Activated B cell treated with CpG ODN at 0.5 μM for 24 hours (primary cell): ENCODE measurements at regions not wholly inside any gene's neighbourhood (a gene's known extent, or its start where the extent isn't known, plus 50 kb on each side); places are given as distances from the start of the nearest gene placed in this dataset.

ENCODE experiments used
- ATAC-seq: fragments of 200-7000 bp; cut with Tn5 transposase; one replicate; pipeline ENCODE4 v1.10.0; 2021; ENCODE audit warnings: low read depth, mild to moderate bottlenecking, moderate library complexity
- CTCF ChIA-PET: fragments of 350-600 bp; sonication (Branson Sonifier 250); formaldehyde crosslinking; loops from one replicate; lab custom pipeline; 2021; ENCODE audit warnings: antibody characterized with exemption; lab: Charles Lee
- POLR2A ChIA-PET: fragments of 350-600 bp; sonication (Branson Sonifier 250); formaldehyde crosslinking; loops from one replicate; lab custom pipeline; 2021; ENCODE audit warnings: antibody characterized with exemption; lab: Charles Lee
- DNase-seq: peaks from one replicate; pipeline ENCODE4 v3.0.0; 2022
- H3K27ac Mint-ChIP-seq: one replicate; pipeline ENCODE4 v1.8.0; 2020; ENCODE audit warnings: mixed read lengths
- H3K27me3 Mint-ChIP-seq: one replicate; pipeline ENCODE4 v1.8.0; 2021; ENCODE audit warnings: mixed read lengths
- H3K36me3 Mint-ChIP-seq: one replicate; pipeline ENCODE4 v1.8.0; 2021; ENCODE audit warnings: low read depth, mixed read lengths
- H3K4me1 Mint-ChIP-seq: one replicate; pipeline ENCODE4 v1.8.0; 2021; ENCODE audit warnings: mixed read lengths
- H3K4me3 Mint-ChIP-seq: one replicate; pipeline ENCODE4 v1.8.0; 2020; ENCODE audit warnings: mild to moderate bottlenecking, mixed read lengths
- H3K9me3 Mint-ChIP-seq: one replicate; pipeline ENCODE4 v1.8.0; 2020; ENCODE audit warnings: mixed read lengths
- intact Hi-C: fragments of 100-400 bp; cut with micrococcal nuclease; formaldehyde crosslinking; loops from one replicate; pipeline ENCODE4 v1.15.1; 2024
- TF ChIP-seq, protein P1 (sequence below): fragments of 200-600 bp; IDR thresholded peaks from one replicate; pipeline ENCODE4 v1.8.0; 2022; ENCODE audit warnings: antibody characterized with exemption, mild to moderate bottlenecking

DNA sequence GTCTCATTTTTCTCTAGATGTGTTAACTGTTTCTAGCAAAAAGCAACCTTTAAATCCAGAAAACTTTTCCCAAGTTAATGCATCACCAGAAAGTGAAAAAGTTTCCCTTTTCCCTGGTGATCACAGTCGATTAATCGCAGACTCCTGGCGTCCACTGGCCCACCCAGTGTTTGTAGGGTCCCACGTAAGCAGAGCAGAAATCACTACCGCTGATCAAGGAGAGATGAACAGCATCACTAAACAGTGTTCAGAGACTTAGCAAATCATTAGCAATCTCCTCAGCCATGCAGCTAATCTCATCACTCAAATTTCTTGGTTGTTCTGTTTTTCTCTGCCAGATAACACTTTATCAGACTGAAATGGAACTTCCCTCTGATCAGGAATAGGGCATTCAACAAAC, 184.2 kb downstream of the EFNB2 start:
- ChIA-PET CTCF (no interaction called here), POLR2A (no interaction called here)
- TF ChIP-seq, protein P1, sequence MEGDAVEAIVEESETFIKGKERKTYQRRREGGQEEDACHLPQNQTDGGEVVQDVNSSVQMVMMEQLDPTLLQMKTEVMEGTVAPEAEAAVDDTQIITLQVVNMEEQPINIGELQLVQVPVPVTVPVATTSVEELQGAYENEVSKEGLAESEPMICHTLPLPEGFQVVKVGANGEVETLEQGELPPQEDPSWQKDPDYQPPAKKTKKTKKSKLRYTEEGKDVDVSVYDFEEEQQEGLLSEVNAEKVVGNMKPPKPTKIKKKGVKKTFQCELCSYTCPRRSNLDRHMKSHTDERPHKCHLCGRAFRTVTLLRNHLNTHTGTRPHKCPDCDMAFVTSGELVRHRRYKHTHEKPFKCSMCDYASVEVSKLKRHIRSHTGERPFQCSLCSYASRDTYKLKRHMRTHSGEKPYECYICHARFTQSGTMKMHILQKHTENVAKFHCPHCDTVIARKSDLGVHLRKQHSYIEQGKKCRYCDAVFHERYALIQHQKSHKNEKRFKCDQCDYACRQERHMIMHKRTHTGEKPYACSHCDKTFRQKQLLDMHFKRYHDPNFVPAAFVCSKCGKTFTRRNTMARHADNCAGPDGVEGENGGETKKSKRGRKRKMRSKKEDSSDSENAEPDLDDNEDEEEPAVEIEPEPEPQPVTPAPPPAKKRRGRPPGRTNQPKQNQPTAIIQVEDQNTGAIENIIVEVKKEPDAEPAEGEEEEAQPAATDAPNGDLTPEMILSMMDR: no peak
- Mint-ChIP-seq H3K9me3 (no peaks in the 10 kb centered on the region), H3K4me1 (no peaks in the 10 kb centered on the region), H3K36me3 (no peaks in the 10 kb centered on the region), H3K27me3 (peaks cover 6% of the 10 kb centered on the region), H3K27ac (no peak overlapping the region), H3K4me3 (no peak overlapping the region)
- intact Hi-C loops: no loop called here
- DNase-seq (no peak), ATAC-seq (no peak)

DNA sequence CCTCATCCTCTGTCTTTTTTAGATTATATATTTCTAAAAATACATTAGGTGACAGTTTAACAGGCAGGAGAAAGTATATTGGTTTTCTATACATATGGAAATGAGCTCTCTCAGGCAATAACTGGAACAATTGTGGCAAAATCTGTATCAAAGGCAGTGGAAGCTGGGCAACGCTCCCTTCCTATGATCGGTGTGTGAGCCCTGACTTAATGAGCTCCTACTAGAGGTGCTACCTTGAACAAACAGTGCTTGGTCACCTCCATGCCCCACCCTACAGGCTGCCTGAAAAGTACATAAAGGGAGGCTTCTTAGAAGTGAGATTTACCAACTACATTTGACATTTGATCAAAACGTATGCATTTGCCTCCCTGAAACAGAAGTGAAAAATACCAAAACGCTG, 185.3 kb downstream of the EFNB2 start:
- no peaks in the 10 kb centered on the region for H3K36me3 Mint-ChIP-seq
- intact Hi-C loops: no loop called here
- H3K27me3 Mint-ChIP-seq: peaks cover 6% of the 10 kb centered on the region
- CTCF ChIA-PET: no interaction called here
- no peak overlapping the region for H3K4me3 Mint-ChIP-seq
- POLR2A ChIA-PET: no interaction called here
- no peak for ATAC-seq
- no peak overlapping the region for H3K27ac Mint-ChIP-seq
- TF ChIP-seq, protein P1: no peak
- no peak for DNase-seq
- H3K9me3 Mint-ChIP-seq: no peaks in the 10 kb centered on the region
- no peaks in the 10 kb centered on the region for H3K4me1 Mint-ChIP-seq

DNA sequence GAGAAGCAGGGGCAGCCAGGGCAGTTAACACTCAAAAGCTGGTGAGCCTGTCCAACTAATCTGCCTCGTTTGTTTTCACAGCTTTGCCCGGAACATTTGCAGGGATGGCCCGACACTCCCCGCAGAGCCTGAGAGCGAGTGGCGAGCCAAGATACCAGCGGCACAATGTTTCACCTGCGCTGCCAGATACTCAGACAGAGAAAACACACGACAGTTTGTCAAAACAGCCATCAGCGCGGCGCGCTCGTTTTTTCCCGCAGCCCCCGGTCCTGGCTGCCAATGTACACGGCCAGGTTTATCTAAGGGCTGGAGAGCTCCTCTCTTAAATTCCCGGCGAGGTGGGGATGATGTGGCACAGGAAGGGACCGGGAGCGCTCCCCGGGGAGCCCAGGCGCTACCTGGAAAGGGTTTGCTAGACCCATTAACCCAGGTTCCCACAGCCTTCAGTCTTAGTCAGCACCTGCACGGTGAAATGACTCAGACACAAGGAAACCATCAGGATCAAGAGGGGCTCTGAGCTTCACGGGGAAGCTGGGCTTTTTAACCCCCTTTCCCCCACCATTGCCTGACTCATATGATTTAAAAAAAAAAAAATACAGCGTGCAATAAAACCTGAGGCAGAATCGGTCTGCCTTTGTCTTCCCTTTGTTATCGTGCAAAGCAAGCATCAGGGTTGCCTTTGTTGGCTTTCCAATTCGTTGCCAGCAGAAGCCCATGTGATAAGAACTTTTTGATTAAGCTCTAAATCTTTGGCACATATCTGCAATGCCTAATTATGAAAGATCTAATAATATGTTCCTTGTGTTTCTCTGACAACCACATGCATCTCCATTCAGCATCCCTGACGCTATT, 186.2 kb downstream of the EFNB2 start:
- Mint-ChIP-seq H3K9me3 (no peaks in the 10 kb centered on the region), H3K4me3 (no peak overlapping the region), H3K36me3 (no peaks in the 10 kb centered on the region), H3K27me3 (peaks cover 6% of the 10 kb centered on the region), H3K4me1 (no peaks in the 10 kb centered on the region), H3K27ac (no peak overlapping the region)
- CTCF ChIA-PET: no interaction called here
- TF ChIP-seq, protein P1: no peak
- DNase-seq (no peak), ATAC-seq (no peak)
- POLR2A ChIA-PET: no interaction called here
- intact Hi-C loops: no loop called here

DNA sequence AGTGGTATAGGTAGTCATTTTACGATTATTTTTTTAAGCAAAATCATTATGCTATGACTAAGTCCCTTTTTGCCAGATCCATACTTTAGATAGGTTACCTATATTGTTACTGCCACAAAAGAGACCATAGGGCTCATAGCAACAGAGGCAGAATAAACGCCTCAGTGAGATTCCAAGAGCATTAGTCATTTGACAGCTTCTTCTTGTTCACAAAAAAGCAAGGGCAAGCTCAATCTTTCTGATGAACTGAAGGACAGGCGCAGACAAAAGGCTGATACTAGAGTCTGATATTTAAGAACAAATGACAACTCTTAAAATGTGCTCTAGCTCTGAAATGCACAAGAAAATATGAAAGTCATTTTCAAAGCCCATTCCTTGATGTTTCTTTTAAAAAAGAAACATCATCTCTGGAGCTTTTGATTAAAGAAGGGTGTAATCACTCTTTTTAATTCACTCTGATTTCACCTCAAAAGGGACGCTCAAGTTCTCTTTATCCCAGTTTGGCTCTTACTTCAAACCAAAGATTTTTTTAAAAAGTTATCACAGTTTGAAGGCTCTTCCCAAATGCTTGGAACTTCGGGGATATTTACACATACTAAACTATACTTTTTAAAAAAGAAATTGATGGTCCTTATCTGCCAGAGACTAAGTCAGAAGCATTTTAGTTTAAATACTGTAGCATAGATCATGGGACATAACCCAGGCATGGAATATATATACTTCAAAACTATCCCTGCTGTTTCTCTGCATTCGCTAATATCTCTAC, 187.2 kb downstream of the EFNB2 start:
- intact Hi-C loops: no loop called here

More for the DNA sequence above, 187.2 kb downstream of the EFNB2 start:
- DNase-seq: no peak
- POLR2A ChIA-PET: no interaction called here
- Mint-ChIP-seq H3K27ac (no peak overlapping the region), H3K36me3 (no peaks in the 10 kb centered on the region), H3K27me3 (peaks cover 6% of the 10 kb centered on the region), H3K9me3 (no peaks in the 10 kb centered on the region), H3K4me1 (no peaks in the 10 kb centered on the region), H3K4me3 (no peak overlapping the region)
- CTCF ChIA-PET: no interaction called here
- TF ChIP-seq, protein P1: no peak
- ATAC-seq: no peak
